GM12875 (cell line): ENCODE measurements at regions not wholly inside any gene's neighbourhood (a gene's known extent, or its start where the extent isn't known, plus 50 kb on each side); places are given as distances from the start of the nearest gene placed in this dataset.

ENCODE experiments used
- H3K4me3 ChIP-seq: one replicate; pipeline ENCODE4 v1.5.1; 2011; ENCODE audit warnings: low read depth, low read length, control low read depth
- TF ChIP-seq, protein P1 (sequence below): IDR thresholded peaks from 2 replicates; pipeline ENCODE4 v1.5.1; 2011; ENCODE audit warnings: low read depth, mild to moderate bottlenecking, control low read depth, inconsistent platforms, low read length, moderate library complexity, borderline replicate concordance; ENCODE audit not compliant: insufficient read depth

DNA sequence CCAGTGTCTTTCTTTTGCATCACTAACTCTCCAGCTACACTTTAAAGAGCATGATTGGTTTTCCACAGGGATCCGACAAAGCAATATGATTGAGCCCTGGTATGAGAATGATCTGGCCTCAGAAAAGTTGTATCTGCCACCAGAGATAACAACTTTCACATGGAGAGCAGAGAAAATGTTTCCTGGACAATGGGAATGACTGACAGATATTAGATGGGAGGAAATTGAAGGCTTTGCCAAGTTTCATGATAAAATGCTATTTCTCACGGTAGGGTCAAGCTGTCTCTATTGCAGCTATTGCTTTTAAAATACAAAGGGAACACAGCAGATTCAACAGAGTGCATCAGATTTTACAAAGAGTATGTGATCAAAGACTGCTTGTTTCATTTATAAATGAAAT lies 56.4 kb upstream of the GLIS3 start:
- H3K4me3 ChIP-seq = no peak overlapping the region
- TF ChIP-seq, protein P1, sequence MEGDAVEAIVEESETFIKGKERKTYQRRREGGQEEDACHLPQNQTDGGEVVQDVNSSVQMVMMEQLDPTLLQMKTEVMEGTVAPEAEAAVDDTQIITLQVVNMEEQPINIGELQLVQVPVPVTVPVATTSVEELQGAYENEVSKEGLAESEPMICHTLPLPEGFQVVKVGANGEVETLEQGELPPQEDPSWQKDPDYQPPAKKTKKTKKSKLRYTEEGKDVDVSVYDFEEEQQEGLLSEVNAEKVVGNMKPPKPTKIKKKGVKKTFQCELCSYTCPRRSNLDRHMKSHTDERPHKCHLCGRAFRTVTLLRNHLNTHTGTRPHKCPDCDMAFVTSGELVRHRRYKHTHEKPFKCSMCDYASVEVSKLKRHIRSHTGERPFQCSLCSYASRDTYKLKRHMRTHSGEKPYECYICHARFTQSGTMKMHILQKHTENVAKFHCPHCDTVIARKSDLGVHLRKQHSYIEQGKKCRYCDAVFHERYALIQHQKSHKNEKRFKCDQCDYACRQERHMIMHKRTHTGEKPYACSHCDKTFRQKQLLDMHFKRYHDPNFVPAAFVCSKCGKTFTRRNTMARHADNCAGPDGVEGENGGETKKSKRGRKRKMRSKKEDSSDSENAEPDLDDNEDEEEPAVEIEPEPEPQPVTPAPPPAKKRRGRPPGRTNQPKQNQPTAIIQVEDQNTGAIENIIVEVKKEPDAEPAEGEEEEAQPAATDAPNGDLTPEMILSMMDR = no peak

DNA sequence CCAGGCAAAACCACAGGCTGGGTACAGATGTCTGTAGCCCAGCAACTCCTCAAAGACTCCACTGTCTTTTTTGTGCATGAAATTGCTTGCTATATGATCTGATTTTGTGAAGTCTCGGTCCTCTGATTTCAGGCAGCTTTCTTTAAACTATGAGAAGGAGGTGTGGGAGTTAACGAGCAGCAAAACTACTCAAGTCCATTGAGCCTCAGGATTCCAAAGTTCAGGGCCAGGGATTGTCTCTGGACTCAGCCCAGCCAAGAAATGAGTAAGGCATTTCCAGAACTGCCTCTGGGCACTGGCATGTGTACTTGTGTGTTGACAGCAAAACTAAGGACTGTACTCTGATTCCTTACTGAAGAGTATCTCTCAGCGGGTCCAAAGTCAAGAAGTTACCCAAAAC lies 53.4 kb upstream of the GLIS3 start:
- H3K4me3 ChIP-seq = no peak overlapping the region
- TF ChIP-seq, protein P1 = no peak

DNA sequence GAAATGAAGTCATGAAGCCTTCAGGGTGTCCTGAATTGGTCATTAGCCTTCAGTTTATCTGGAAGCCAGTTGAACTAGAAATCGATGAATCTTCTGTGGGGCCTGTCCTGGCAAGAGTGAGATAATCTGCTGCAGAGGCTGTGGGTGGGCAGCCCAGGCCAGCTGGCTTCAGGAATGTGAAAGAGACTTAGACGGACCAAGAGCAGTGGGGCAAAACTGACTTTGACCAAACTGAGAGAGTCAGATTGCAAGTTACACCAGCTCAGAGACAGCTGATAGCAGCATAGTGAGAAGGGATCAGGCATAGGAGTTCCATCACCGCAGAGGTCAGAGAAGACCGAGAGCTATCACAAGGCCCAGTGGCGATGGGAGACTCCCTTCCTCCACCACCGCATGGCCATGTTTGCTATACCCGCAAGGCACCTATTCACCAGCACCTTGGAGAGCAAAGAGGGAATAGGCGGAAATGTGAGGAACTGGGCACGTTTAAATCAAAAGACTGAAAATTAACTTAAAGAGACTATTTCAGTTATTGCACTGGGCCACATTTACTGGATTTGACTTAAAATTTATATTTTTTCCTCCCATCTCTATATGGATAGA lies 50.0 kb upstream of the GLIS3 start:
- TF ChIP-seq, protein P1 = no peak
- no peak overlapping the region for H3K4me3 ChIP-seq
